Right kidney (tissue), 1 donor: ENCODE measurements at regions not wholly inside any gene's neighbourhood (a gene's known extent, or its start where the extent isn't known, plus 50 kb on each side); places are given as distances from the start of the nearest gene placed in this dataset.

Source experiments
- DNase-seq: peaks from one replicate; pipeline ENCODE4 v3.0.0-alpha.2; 2016

DNA sequence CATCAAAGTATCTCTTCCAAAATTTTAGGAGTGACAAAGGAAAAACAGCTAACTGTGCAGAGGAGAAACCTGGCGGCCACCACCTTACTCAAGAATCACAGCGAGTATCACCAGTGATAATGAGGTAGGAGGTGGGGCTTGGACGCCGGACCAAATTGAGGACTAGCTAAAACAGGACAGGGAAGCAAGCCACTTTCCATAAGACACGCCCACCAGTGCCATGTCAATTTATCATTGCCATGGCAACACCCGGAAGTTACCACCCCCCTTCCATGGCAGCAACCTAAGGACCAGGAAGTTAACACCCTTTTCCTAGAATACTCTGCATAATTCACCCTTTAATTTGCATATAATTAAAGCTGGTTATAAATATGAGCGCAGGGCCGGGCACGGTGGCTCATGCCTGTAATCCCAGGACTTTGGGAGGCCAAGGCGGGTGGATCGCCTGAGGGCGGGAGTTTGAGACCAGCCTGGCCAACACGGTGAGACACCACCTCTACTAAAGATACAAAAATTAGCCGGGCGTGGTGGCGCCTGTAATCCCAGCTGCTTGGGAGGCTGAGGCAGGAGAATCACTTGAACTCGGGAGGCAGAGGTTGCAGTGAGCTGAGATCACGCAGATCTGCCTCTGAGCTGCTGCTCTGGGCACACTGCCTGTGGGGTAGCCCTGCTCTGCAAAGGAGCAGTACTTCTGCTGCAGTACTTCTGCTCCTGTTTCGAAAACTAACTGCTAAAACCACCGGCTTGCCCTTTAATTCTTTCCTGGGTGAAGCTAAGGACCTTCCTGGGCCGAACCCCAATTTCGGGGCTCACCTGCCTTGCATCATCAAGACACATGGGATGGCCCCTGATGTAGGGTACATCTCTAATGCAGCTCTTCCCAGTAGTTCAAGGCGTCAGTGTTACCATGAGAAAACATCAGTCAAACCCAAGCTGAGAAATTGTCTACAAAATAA, 116.7 kb downstream of the HMX1 start:
- no peak for DNase-seq

DNA sequence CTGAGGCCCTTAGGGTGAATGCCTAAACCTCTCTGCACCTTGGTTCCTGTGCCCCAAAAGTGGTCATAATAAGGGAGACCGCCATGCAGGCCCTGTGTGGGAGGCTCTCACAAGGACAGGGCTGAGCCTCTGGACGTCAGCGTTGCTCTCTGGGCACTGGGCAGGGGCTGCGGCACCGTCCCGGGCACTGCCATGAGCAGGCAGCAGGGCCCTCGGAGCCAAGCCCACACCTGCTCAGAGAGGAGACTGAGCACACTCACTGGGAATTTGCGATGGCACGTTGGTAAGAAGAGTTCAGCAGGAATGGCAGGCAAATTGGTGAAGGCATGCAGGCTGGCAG, 123.4 kb downstream of the HMX1 start:
- DNase-seq = no peak

DNA sequence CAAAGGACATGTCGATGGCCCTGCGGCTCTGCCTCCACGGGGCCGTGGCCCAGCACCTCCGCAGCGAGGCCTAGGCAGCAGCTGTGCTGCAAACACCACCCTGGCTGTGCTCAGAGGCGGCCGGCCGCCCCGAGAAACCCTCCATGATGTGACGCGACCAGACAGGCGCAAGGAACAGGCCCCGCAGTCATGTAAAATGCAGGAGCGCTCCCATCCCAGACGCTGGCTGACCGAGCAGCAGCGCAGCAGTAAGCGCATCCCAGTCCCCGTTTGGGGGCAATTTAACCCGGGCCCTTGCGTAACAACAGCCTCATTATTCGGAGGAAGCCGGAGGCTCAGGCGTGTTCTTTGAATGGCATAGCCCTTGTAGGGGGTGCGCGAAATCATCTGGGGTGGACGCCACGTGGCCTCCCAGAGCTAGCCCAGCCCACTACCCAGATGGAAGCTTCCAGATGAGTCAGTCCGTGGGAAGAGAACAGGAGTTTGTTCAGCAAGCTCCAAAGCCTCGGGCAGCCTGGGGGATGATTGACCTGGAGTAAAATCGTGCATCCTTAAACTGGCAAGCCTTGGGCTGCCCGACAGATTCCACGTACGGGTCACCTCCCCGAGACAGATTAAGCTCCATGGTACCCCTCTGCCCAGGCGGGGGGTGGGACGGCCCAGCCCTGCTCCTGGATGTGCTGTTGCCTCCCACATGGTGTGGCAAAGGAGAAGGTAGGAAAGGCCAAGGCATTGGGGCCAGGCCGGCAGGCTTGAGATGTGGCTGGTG, 124.0 kb downstream of the HMX1 start:
- DNase-seq = no peak

DNA sequence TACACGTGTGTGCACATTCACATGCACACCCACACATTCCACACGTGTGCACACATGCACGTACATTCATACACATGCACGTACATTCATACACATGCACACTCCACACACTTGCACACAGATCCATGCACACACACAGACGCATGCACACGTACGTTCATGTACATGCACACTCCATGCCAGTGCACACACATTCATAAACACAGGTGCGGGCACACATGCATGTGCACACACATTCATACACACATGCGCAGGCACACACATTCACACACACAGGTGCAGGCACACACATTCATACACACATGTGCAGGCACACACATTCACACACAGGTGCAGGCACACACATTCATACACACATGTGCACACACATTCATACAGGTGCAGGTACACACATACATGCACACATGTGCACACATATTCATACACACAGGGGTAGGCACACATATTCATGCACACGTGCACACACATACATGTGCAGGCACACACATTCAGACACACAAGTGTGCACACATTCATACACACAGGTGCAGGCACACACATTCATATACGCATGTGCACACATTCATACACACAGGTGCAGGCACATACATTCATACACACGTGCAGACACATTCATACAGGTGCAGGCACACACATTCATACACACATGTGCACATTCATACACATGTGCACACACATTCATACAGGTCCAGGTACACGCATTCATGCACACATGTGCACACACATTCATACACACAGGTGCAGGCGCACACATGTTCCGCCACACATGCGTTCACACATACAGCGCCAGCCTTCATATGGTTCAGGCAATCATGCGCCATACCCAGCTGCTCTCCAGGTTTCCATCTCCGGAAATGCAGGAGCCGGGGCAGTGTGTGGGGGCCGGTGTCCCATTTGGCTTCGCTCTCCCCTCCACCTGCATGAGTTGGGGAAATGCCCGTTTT, 124.8 kb downstream of the HMX1 start:
- DNase-seq = no peak

DNA sequence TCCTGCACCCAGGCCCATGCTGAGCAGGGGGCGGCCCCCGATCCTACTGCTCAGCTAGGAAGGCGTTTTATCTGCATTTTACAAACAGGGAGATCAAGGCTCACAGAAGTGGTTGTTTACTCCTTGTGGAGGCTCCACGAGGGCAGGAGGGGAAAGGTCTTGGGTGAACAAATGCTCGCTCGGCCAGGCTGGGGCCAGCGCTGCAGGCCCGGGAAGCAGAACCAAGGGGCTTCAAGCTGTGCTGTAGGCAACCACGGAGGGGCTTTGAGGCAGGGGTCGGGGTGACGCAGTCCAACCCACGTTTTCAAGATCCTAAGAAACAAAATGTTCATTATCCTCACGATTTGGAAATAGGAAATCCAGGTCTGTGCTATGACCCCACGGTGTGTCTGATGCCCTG, 125.8 kb downstream of the HMX1 start:
- DNase-seq = no peak

DNA sequence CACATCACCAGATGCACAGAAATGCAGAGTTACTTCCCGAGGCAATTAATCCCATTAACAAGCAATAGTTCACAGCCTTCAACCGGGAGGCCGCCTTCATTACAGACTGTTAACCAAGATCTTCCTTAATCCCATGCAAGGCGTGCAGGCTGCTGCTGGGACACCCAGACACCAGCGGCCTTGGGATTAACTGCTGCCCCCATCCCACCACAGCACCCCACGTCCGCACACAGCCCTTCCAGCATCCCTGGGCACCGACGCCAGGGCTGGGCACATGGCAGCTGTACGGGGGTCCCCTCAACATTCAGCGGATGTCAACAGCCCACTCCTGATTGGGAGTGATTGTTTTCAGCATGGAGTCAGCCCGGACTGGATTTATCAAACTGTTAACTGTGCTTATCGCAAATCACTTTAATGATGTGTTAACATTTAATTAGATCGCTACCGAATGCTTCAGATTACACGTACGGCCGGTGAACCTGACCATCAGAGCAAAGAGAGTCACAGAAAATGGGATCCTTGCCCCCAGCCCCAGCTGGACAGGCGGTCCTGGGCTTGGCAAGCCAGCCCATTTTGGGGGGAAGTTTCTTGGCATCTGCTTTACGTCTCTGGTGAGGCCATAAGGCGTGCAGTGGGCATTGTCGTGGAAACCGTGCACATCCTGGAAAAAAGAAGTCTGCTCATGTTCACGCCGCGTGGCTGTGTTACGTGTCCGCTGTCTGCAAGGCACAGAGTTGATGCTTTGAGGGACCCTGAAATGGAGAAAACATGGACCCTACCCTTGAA, 126.4 kb downstream of the HMX1 start:
- DNase-seq = no peak

DNA sequence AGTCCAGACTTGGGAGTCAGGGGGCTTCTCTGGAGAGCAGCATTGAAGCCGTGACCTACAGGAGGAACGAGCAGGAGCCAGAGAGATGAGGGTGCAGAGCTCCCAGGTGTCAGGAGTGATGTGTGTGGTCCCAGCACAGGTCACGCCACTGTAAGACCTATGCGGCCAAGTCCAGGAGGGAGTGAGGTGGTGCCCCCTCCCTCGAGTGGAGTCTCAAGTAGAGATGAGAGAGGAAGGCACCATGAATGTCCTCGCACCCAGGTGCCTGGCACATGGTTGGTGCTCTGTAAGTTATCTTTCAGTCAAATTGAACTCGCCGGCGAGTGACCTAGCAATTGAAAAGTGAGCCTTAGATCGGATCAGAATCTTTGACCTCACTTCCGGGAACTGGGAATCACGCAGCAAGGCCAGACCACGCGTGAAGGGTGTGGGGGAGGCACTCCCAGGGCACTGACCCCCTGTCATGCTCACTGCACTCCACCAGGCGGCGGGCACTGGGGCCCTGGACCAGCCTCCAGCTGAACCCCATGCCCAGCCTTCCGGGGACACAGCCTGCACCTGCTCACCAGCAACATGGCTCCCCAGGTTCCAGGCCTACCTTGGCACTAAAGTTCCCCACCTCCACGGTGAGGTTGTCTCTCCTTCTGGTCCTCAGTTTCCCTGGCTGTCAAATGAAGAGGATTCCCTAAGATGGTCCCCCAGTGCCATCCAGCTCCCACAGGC, 127.4 kb downstream of the HMX1 start:
- no peak for DNase-seq

DNA sequence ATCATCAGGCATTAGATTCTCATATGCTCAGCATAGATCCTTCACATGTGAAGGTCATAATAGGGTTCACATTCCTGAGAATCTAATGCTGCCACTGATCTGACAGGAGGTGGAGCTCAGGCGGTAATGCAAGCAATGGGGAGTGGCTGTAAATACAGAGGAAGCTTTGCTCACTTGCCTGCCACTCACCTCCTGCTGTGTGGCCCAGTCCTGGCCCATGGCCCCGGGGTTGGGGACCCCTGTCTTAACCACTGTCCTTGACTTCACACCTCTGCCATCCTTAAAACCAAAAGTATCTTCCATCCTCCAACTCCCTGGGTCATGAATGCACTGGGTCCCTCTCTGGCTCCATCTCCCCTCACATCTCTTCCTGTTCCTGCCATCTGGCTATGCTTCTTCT, 129.1 kb downstream of the HMX1 start:
- no peak for DNase-seq

DNA sequence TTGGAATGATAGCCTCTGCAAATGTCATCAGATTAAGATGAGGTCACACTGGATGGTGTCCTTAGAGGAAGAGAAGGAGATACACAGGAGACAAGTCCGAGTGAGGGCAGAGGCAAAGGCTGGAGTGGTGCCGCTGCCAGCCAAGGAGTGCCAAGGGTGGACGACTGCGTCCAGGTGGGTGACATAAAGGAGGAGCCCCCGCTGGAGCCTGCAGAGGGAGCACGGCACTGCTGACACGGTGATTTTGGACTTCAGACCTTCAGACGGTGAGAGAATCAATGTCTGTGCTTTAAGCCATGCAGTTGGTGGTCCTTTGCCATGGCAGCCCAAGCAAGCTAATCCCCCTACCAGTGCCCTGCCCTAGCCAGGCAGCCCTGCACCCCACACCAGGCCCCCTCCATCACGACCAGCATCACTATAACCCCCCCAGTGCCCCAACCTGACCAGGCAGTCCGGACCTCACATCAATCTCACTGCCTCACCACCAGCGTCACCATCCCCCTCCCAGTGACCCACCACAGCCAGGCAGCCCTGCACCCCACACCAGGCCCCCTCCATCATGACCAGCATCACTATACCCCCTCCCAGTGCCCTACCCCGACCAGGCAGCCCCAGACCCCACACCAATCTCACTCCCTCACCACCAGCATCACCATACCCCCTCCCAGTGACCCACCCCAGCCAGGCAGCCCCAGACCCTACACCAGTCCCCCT, 130.0 kb downstream of the HMX1 start:
- no peak for DNase-seq

DNA sequence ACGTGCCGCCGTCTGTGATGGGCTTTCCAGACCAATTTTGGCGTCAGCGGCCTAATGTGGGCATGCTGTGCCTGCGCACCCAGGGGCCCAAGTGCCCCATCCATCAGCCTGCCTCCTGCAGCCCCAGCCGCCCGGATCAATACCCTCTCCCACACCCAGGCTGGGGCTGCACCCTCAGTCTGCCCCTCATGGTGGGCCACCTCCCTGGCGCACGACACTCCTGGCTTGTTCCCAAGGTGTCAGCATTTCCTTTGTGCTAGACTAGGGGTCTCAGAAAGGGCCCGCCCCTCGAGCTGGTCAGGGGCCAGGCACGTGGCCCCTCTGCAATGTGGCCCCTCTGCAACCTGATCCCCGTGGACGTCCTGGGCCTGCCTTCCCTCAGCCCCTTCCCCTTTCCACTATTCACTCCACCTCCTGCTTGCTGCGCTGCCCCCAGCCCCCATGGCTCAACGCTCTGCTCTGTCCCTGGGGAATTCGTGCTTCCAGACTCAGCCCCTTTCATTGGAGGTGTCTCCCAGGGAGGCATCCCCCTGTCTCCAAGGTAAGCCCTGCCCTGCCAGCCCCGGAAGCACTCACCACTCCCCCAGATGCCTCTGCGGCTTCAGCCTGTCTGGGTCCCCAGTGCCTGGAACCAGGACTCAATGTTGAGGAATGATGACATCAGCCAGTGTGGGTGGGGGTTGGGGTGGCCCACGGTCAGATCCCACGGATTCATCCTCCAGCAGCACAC, 130.8 kb downstream of the HMX1 start:
- no peak for DNase-seq

DNA sequence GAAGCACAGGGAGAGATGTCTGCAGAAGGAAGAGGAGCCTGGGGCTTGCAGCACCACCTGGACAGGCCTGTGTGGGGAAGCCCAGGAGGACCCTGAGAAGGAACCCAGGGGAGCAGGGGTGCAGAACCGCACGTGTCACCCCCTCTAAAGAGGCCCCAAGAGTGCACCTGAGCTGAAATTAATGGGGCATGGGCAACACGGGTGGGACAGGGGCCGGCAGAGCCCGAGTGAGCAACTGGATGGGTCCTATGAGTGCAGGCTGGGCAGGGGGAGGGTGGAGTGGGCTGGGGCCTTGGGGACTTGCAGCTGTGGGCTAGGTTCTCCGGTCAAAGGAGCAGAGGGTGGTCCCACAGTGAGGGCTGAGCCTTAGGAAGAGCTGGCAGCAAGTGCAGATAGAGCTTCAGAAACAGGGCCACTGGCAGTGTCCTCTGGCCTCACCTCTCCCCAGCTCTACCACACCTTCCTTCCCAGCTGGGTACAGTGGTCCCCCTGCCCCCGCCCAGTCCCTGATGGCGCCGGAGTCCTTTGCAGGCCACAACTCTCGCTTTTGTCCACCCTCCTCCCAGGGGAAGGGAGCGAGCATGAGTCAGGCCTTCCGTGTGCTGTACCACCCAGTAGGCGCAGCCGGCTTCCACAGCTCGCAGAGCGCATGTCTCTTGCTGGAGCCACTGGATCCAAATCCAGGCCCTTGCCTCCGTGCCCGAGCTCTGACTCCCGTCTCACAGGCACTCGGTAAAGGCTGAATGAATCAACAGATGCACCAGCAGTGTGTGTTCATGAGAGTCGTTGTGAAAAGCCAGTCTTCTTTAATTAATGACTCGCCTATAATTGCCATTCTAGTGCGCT, 131.6 kb downstream of the HMX1 start:
- DNase-seq = no peak

DNA sequence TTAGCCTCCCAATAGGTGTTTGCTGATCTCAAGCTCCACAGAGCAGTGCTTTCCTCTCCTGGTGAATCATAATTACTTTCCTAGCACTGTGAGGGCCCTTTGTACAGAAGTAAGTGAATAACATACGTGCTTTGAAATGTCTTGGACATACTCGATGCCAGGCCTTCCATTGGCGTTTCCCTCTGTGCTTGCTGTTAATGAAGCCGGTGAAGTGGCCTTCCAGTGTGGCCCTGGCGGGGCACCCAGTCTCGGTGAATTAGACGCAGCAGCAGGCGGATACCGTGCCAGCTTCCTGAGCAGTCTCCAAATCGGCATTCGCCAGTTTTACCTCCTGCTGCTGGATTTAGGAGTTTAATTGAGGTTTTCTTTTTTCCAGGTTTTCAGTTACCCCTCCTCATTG, 132.3 kb downstream of the HMX1 start:
- no peak for DNase-seq

DNA sequence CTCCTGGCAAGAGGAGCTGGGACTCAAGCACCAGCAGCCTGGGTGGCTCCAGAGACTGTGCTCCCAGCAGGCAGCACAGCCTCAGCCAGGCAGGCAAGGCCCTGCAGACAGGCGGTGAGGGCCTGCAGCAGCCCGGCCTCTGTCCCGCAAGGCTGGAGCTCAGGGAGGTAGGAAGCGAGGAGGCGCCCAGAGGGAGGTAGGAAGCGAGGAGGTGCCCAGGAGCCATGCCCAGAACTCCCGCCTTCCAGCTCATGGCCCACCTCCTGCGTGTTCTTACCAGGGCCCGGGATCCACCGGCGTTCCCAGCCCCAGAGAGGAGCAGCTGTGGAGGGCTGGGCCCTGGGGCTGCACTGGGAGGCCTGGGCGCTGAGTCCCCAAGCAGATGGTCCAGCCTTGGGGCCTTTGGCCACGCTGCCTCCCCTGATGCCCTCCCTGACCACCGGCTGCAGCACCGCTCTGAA, 133.1 kb downstream of the HMX1 start:
- DNase-seq = no peak

DNA sequence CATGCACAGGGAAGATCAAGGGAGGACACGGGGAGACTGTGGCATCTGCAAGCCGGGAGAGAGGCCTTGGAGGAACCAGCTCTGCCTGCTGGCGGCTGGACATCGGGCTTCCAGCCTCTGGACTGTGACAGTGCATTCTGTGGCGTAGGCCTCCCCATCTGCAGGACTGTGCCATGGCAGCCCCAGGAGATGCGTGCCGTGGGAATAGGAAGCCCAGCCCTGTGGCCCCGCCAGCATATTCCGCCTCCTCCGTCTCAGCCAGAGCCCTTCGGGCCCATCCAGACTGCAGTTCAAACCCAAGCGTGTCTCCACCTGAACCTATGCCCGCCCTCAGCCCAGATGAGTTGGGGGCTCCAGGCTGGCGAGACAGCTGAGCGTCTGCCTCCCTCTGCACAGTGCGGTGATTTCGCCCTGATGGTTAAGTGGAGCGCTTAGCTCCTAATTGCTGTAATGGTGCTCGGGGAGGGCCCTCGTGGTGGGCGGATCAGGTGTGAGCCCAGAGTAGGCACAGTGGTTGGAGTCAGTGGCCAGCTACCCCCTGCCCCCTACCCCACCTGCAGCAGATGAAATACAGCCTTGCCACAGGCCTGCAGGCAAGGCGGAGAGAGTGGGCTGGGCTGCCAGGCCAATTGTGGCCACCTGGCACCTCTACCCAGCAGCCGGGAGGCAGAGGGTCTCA, 133.9 kb downstream of the HMX1 start:
- no peak for DNase-seq

DNA sequence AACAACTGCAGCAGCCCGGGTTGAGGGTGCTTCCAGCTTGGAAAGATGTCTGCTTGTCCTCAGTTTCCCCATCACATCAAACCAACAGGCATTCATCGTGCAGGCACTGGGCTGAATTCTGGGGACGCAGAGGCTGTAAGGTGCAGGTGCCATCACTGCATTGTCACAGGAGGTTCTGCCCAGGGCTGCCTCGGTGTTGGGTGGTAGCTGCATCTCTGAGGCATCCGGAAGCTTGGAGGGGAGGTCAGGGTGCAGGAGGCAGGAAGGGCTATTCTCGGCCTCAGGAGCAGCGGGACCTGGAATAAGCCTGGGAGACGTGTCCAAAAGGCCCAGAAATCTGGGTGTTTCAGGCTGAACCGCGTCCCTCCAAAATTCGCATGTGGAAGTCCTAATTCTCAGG, 134.6 kb downstream of the HMX1 start:
- no peak for DNase-seq

DNA sequence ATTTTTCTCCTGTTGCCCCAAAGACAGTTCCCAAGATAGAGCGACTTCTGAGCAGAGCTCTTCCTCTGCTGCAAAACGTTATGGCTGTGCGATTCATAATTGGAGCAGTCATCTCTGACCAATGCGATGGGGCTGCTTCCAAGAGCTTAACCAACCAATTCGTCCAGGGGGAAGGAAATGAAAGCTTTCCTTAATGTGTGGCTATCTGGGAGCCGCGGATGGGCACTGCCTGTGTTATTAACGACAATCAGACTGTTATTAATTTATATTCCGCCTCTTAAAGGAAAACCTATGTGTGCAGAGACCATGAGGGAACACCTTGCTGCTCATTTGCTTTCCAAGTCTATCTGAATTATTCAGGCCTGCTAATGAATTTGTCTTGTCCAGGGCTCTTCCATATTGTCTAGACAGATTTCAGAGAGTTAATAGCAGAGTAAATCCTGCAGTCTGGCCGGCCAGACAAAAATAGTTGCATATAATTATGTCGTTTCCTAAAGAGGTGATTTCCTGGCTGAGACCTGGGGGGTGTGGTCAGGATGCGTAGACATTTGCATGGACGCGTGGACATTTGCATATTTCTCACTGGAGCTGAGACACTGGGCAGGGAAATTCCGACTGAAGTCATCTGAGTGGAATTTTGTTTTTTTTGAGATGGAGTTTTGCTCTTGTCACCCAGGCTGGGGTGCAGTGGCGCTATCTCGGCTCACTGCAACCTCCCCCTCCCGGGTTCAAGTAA, 135.4 kb downstream of the HMX1 start:
- DNase-seq = no peak
